Amniotic stem cell (primary cell): ENCODE measurements at regions not wholly inside any gene's neighbourhood (a gene's known extent, or its start where the extent isn't known, plus 50 kb on each side); places are given as distances from the start of the nearest gene placed in this dataset.
"Not testable (repeated sequence)": the region's sequence is repeated elsewhere in the genome, so short reads cannot be mapped to it uniquely, and the experiment has no call there.

Experiments used
- DNase-seq: peaks from one replicate; lab custom pipeline; 2025; lab: John Stamatoyannopoulos, UW

GRCh38 chr6:87763901-87764300 lies 61.9 kb upstream of the AKIRIN2 start:
- no peak for DNase-seq

- no peak for DNase-seq
These were observed 61.2 kb upstream of the AKIRIN2 start for GRCh38 chr6:87763276-87763675.

GRCh38 chr6:87762116-87762515 lies 60.1 kb upstream of the AKIRIN2 start:
- no peak for DNase-seq

GRCh38 chr6:87757792-87758191 lies 55.8 kb upstream of the AKIRIN2 start:
- no peak for DNase-seq

- no peak for DNase-seq
These were observed 54.8 kb upstream of the AKIRIN2 start for GRCh38 chr6:87756858-87757257.

GRCh38 chr6:87755708-87756671 lies 54.0 kb upstream of the AKIRIN2 start:
- no peak for DNase-seq

GRCh38 chr6:87754828-87755227 lies 52.8 kb upstream of the AKIRIN2 start:
- no peak for DNase-seq

GRCh38 chr6:87753131-87753685 lies 51.2 kb upstream of the AKIRIN2 start:
- no peak for DNase-seq

- not testable (repeated sequence) for DNase-seq
These were observed 50.5 kb upstream of the AKIRIN2 start for GRCh38 chr6:87752503-87752902.
